HepG2 (cell line): ENCODE measurements at regions not wholly inside any gene's neighbourhood (a gene's known extent, or its start where the extent isn't known, plus 50 kb on each side); places are given as distances from the start of the nearest gene placed in this dataset.
A peak's percentile ranks its signal among the peaks of the same experiment; 100 is the strongest.

Source experiments
- ATAC-seq: fragments of 200-7000 bp; cut with Tn5 transposase; 3 replicates; pipeline ENCODE4 v1.9.1; 2020; ENCODE audit warnings: mild to moderate bottlenecking, moderate library complexity
- BruUV-seq: library from RNA; stranded (reverse); fragments of 400-500 nt; replicated peaks from 2 replicates; lab custom pipeline; 2021; lab: Mats Ljungman, UMichigan
- CTCF ChIA-PET: fragments of 300-600 bp; formaldehyde crosslinking; extraction: SDS; loops from one replicate; lab custom pipeline; 2021; ENCODE audit warnings: low total read pairs, inconsistent platforms, low intra/inter-chr PET ratio; lab: Yijun Ruan, JAX
- POLR2A ChIA-PET: fragments of 350-600 bp; sonication (Branson Sonifier 250); formaldehyde crosslinking; loops from one replicate; lab custom pipeline; 2020; ENCODE audit warnings: antibody characterized with exemption, inconsistent platforms; lab: Yijun Ruan, JAX
- DNase-seq: peaks from one replicate; pipeline ENCODE4 v3.0.0-alpha.2; 2015; ENCODE audit warnings: low spot score
- FAIRE-seq: peaks from 3 replicates; lab custom pipeline; 2011; peaks lifted over from hg19 to GRCh38; lab: Jason Lieb, UNC
- H2AFZ ChIP-seq: one replicate; pipeline ENCODE4 v1.6.1; 2011; ENCODE audit warnings: low read length, inconsistent platforms
- H3K27ac ChIP-seq: fragments of 300-600 bp; 3 replicates; pipeline ENCODE4 v1.8.0; 2011; ENCODE audit warnings: mixed run types, mild to moderate bottlenecking, mixed read lengths, low read length, inconsistent platforms; ENCODE audit not compliant: insufficient read depth; ENCODE audit errors: extremely low read length
- H3K27me3 ChIP-seq, 2 experiments: fragments of 200-600 bp in 1 of 2; 2 replicates in 1 of 2; 3 replicates in 1 of 2; pipeline versions ENCODE4 v1.6.0 to v1.8.0; 2011; ENCODE audit warnings: low read length in 2 of 2, mild to moderate bottlenecking in 2 of 2, moderate library complexity in 2 of 2, inconsistent platforms in 1 of 2; ENCODE audit not compliant: insufficient read depth in 2 of 2, control insufficient read depth in 1 of 2
- H3K36me3 ChIP-seq, 2 experiments: fragments of 200-600 bp in 1 of 2; replicated peaks in 1 of 2; 2 replicates in 1 of 2; 3 replicates in 1 of 2; pipeline versions ENCODE4 v1.5.1 to v1.8.0; 2011; ENCODE audit warnings: low read length in 2 of 2, inconsistent platforms in 1 of 2; ENCODE audit not compliant: insufficient read depth in 2 of 2, control insufficient read depth in 1 of 2
- H3K4me1 ChIP-seq: 2 replicates; pipeline ENCODE4 v1.5.1; 2012; ENCODE audit warnings: low read length, inconsistent platforms; ENCODE audit not compliant: insufficient read depth
- H3K4me2 ChIP-seq: 2 replicates; pipeline ENCODE4 v1.6.0; 2011; ENCODE audit warnings: low read depth, low read length, inconsistent platforms
- H3K4me3 ChIP-seq, 3 experiments: fragments of 200-600 bp in 1 of 3; sonication (generic), shearing (Covaris generic) in 1 of 3; replicated peaks in 1 of 3; 2 replicates each; pipeline ENCODE4 v1.5.1; 2011 to 2016; ENCODE audit warnings: low read length in 3 of 3, inconsistent platforms in 2 of 3, low read depth in 2 of 3, mild to moderate bottlenecking in 2 of 3, control low read depth in 1 of 3, mixed read lengths in 1 of 3; ENCODE audit not compliant: insufficient read depth in 1 of 3
- H3K79me2 ChIP-seq: one replicate; pipeline ENCODE4 v1.6.1; 2011; ENCODE audit warnings: low read length, inconsistent platforms; ENCODE audit not compliant: insufficient read depth
- H3K9ac ChIP-seq: 2 replicates; pipeline ENCODE4 v1.6.0; 2011; ENCODE audit warnings: mild to moderate bottlenecking, low read depth, low read length, inconsistent platforms; ENCODE audit not compliant: insufficient read depth
- H3K9me3 ChIP-seq: 2 replicates; pipeline ENCODE4 v1.5.1; 2012; ENCODE audit warnings: mild to moderate bottlenecking, low read length
- H4K20me1 ChIP-seq: 2 replicates; pipeline ENCODE4 v1.6.0; 2011; ENCODE audit warnings: inconsistent platforms, mild to moderate bottlenecking, low read length, moderate library complexity; ENCODE audit not compliant: insufficient read depth
- ATF7 ChIP-seq, 2 experiments: fragments of 450-650 bp in 1 of 2; sonication (generic) in 1 of 2; formaldehyde crosslinking in 1 of 2; IDR thresholded peaks; 2 replicates each; pipeline versions ENCODE4 v1.4.0 to v1.6.1; 2016 to 2020; ENCODE audit warnings: antibody characterized with exemption in 1 of 2, mild to moderate bottlenecking in 1 of 2, missing genetic modification reagents in 1 of 2
- MED1 ChIP-seq: sonication (generic); formaldehyde crosslinking; IDR thresholded peaks from 2 replicates; pipeline ENCODE4 v1.4.0; 2020; ENCODE audit warnings: missing genetic modification reagents
- ZFP90 ChIP-seq: sonication (generic); formaldehyde crosslinking; IDR thresholded peaks from 2 replicates; pipeline ENCODE4 v1.8.0; 2022; ENCODE audit warnings: missing genetic modification reagents, mild to moderate bottlenecking, inconsistent platforms, borderline replicate concordance
- in situ Hi-C: cut with HindIII; loops from 2 replicates; pipeline ENCODE4 v1.10.0; 2017; ENCODE audit warnings: low pct_unique_long_range_greater_than_20kb; ENCODE audit not compliant: extremely low pct_ligation_motif_present
- intact Hi-C: fragments of 100-400 bp; cut with micrococcal nuclease; formaldehyde crosslinking; loops from one replicate; pipeline ENCODE4 v1.10.0; 2022; ENCODE audit not compliant: unreplicated experiment
- TF ChIP-seq, protein P1 (sequence below): sonication (generic); formaldehyde crosslinking; IDR thresholded peaks from 2 replicates; pipeline ENCODE4 v1.4.0; 2020; ENCODE audit warnings: mild to moderate bottlenecking, missing genetic modification reagents
- TF ChIP-seq, protein P2 (sequence below): sonication (generic); formaldehyde crosslinking; IDR thresholded peaks from 2 replicates; pipeline ENCODE4 v1.8.0; 2022; ENCODE audit warnings: mild to moderate bottlenecking, missing genetic modification reagents, moderate library complexity

DNA sequence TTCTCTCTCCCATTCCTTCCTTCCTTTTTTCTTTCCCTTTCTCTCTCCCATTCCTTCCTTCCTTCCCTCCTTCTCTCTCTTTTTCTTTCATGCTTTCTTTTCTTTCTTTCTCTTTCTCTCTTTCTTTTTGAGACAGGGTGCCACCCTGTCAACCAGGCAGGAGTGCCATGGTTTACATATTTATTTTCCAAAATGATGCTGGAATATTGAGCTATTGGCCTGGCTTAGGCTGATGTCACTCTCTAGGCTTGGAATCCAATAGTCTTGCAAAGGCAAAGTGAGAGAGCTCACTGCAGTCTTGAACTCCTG, 159.1 kb downstream of the BAMBI start:
- Histone ChIP-seq H3K27ac (no peak overlapping the region), H3K9me3 (no peaks in the 10 kb centered on the region), H2AFZ (no peak overlapping the region), H3K27me3 (no peaks in the 10 kb centered on the region), H3K9ac (no peak overlapping the region), H3K79me2 (no peaks in the 10 kb centered on the region), H3K4me3 (no peak overlapping the region), H3K36me3 (no peaks in the 10 kb centered on the region), H4K20me1 (no peaks in the 10 kb centered on the region), H3K4me2 (no peak overlapping the region), H3K4me1 (peaks cover 23% of the 10 kb centered on the region)
- CTCF ChIA-PET, result no interaction called here
- no TSS peak for BruUV-seq
- intact Hi-C loops, result no loop called here
- FAIRE-seq (no peak), ATAC-seq (no peak), DNase-seq (no peak)
- POLR2A ChIA-PET, result no interaction called here
- in situ Hi-C loops, result no loop called here
- TF ChIP-seq ATF7 (IDR thresholded peaks at IDR 0.05) (0 out of 2 replicates have a peak, but pooled peaks have one; percentile 3), ATF7 (CRISPR knock-in tag; IDR thresholded peaks at IDR 0.05) (no peak), ZFP90 (CRISPR knock-in tag) (no peak), MED1 (CRISPR knock-in tag) (no peak)
- TF ChIP-seq, protein P1, sequence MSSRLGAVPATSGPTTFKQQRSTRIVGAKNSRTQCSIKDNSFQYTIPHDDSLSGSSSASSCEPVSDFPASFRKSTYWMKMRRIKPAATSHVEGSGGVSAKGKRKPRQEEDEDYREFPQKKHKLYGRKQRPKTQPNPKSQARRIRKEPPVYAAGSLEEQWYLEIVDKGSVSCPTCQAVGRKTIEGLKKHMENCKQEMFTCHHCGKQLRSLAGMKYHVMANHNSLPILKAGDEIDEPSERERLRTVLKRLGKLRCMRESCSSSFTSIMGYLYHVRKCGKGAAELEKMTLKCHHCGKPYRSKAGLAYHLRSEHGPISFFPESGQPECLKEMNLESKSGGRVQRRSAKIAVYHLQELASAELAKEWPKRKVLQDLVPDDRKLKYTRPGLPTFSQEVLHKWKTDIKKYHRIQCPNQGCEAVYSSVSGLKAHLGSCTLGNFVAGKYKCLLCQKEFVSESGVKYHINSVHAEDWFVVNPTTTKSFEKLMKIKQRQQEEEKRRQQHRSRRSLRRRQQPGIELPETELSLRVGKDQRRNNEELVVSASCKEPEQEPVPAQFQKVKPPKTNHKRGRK (CRISPR knock-in tag), result peak; percentile 89; the same call in 1 of the 2 replicates
- TF ChIP-seq, protein P2, sequence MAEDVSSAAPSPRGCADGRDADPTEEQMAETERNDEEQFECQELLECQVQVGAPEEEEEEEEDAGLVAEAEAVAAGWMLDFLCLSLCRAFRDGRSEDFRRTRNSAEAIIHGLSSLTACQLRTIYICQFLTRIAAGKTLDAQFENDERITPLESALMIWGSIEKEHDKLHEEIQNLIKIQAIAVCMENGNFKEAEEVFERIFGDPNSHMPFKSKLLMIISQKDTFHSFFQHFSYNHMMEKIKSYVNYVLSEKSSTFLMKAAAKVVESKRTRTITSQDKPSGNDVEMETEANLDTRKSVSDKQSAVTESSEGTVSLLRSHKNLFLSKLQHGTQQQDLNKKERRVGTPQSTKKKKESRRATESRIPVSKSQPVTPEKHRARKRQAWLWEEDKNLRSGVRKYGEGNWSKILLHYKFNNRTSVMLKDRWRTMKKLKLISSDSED (CRISPR knock-in tag), result no peak
